Type B pancreatic cell (in vitro differentiated cells): ENCODE measurements at regions not wholly inside any gene's neighbourhood (a gene's known extent, or its start where the extent isn't known, plus 50 kb on each side); places are given as distances from the start of the nearest gene placed in this dataset.

Experiments
- DNase-seq: peaks from one replicate; pipeline ENCODE4 v3.0.0; 2021; ENCODE audit warnings: mixed read lengths; ENCODE audit not compliant: unreplicated experiment; ENCODE audit errors: extremely low spot score
- H3K27ac Mint-ChIP-seq: 2 replicates; pipeline ENCODE4 v1.8.0; 2021; ENCODE audit warnings: mild to moderate bottlenecking, mixed read lengths
- H3K27me3 Mint-ChIP-seq: 2 replicates; pipeline ENCODE4 v1.8.0; 2021; ENCODE audit warnings: mixed read lengths
- H3K36me3 Mint-ChIP-seq: 2 replicates; pipeline ENCODE4 v1.8.0; 2021; ENCODE audit warnings: mixed read lengths
- H3K4me1 Mint-ChIP-seq: one replicate; pipeline ENCODE4 v1.8.0; 2021; ENCODE audit warnings: mixed read lengths; ENCODE audit not compliant: unreplicated experiment
- H3K4me3 Mint-ChIP-seq: 2 replicates; pipeline ENCODE4 v1.8.0; 2021; ENCODE audit warnings: mild to moderate bottlenecking, mixed read lengths
- H3K9me3 Mint-ChIP-seq: 2 replicates; pipeline ENCODE4 v1.8.0; 2021; ENCODE audit warnings: mixed read lengths
- CTCF ChIP-seq: fragments of 200-600 bp; sonication (generic); conservative IDR thresholded peaks from 2 replicates; pipeline ENCODE4 v1.5.0; 2021; ENCODE audit warnings: antibody characterized with exemption, mild to moderate bottlenecking

- Mint-ChIP-seq H3K36me3 (no peaks in the 10 kb centered on the region), H3K27ac (no peak overlapping the region), H3K4me1 (no peaks in the 10 kb centered on the region), H3K27me3 (peaks cover 4% of the 10 kb centered on the region), H3K9me3 (no peaks in the 10 kb centered on the region), H3K4me3 (no peak overlapping the region)
- DNase-seq: no peak
- peak; percentile 61 for TF ChIP-seq CTCF
These were observed 138.9 kb upstream of the INPP4B start for GRCh38 chr4:142984871-142985585.

GRCh38 chr4:143016171-143016570 lies 168.5 kb upstream of the USP38 start:
- Mint-ChIP-seq H3K27ac (no peak overlapping the region), H3K4me3 (no peak overlapping the region), H3K27me3 (no peaks in the 10 kb centered on the region), H3K4me1 (no peaks in the 10 kb centered on the region), H3K36me3 (no peaks in the 10 kb centered on the region), H3K9me3 (no peaks in the 10 kb centered on the region)
- DNase-seq: no peak
- no peak for TF ChIP-seq CTCF

- no peaks in the 10 kb centered on the region for H3K36me3 Mint-ChIP-seq
- no peaks in the 10 kb centered on the region for H3K27me3 Mint-ChIP-seq
- DNase-seq: no peak
- H3K4me1 Mint-ChIP-seq: no peaks in the 10 kb centered on the region
- no peaks in the 10 kb centered on the region for H3K9me3 Mint-ChIP-seq
- no peak overlapping the region for H3K27ac Mint-ChIP-seq
- no peak for TF ChIP-seq CTCF
- no peak overlapping the region for H3K4me3 Mint-ChIP-seq
These were observed 167.5 kb upstream of the USP38 start for GRCh38 chr4:143017210-143017609.

- H3K9me3 Mint-ChIP-seq: no peaks in the 10 kb centered on the region
- no peaks in the 10 kb centered on the region for H3K36me3 Mint-ChIP-seq
- no peak overlapping the region for H3K4me3 Mint-ChIP-seq
- no peaks in the 10 kb centered on the region for H3K27me3 Mint-ChIP-seq
- no peak for TF ChIP-seq CTCF
- H3K4me1 Mint-ChIP-seq: no peaks in the 10 kb centered on the region
- no peak overlapping the region for H3K27ac Mint-ChIP-seq
- DNase-seq: no peak
These were observed 165.4 kb upstream of the USP38 start for GRCh38 chr4:143019351-143019750.

GRCh38 chr4:143021384-143021783 lies 163.3 kb upstream of the USP38 start:
- no peak for DNase-seq
- Mint-ChIP-seq H3K4me3 (no peak overlapping the region), H3K9me3 (no peaks in the 10 kb centered on the region), H3K27ac (no peak overlapping the region), H3K4me1 (no peaks in the 10 kb centered on the region), H3K27me3 (no peaks in the 10 kb centered on the region), H3K36me3 (no peaks in the 10 kb centered on the region)
- TF ChIP-seq CTCF: no peak
